ENCODE measurements at regions not wholly inside any gene's neighbourhood (a gene's known extent, or its start where the extent isn't known, plus 50 kb on each side); places are given as distances from the start of the nearest gene placed in this dataset.
"Not testable (repeated sequence)": the region's sequence is repeated elsewhere in the genome, so short reads cannot be mapped to it uniquely, and the experiment has no call there.

DNA sequence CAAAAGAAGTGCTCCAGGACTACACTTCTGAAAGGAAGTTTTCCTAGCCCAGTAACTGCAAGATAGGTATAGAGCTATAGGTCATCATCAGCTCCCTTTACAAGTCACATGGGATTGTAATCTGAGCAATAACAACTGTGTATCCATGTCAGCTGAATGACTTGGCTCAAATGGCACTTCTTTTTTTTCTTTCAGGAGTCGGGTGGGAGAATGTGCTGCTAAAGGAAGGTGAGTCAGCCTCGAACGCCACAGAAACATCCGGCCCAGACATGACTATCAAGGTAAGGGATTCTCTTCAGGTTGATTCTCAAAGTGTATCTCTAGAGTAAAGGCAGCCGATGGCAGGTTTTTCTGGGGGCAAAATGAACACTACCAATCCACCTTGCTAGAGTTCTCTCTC, 192.2 kb downstream of the C9orf152 start:
- Histone ChIP-seq H4K91ac (ENCODE audit: low read length) (no peak overlapping the region), H2BK12ac (ENCODE audit: low read length in 2 of 2) (peak overlapping the region in 1 of 2 experiments; percentile 21), H3K27ac (ENCODE audit: low read length, poor library complexity, severe bottlenecking) (peak overlapping the region; percentile 75), H3K4ac (ENCODE audit: low read depth in 1 of 2, low read length in 2 of 2) (no peak overlapping the region), H3K14ac (ENCODE audit: low read length in 2 of 2) (no peak overlapping the region), H3K4me1 (ENCODE audit: control insufficient read depth, insufficient read depth, low read depth, low read length) (no peaks in the 10 kb centered on the region), H3K27me3 (ENCODE audit: control insufficient read depth in 1 of 2, insufficient read depth in 1 of 2, low read length in 2 of 2) (no peaks in the 10 kb centered on the region), H2BK120ac (ENCODE audit: low read depth, low read length) (peak overlapping the region; percentile 45), H3K79me1 (replicated peaks; ENCODE audit: low read length, poor library complexity, severe bottlenecking) (no peaks in the 10 kb centered on the region), H3K18ac (ENCODE audit: low read depth in 1 of 2, low read length in 2 of 2) (peak overlapping the region in 1 of 2 experiments; percentile 30), H3K23ac (ENCODE audit: low read length in 2 of 2) (no peak overlapping the region), H3K4me3 (ENCODE audit: insufficient read depth in 1 of 2, low read depth in 1 of 2, low read length in 2 of 2) (no peak overlapping the region), H3K36me3 (ENCODE audit: control insufficient read depth in 1 of 2, insufficient read depth in 2 of 2, low read depth in 1 of 2, low read length in 2 of 2) (peaks cover 0 to 5% of the 10 kb centered on the region in 2 experiments), H2AFZ (ENCODE audit: low read depth, low read length) (no peak overlapping the region), H2BK15ac (ENCODE audit: low read depth, poor library complexity, severe bottlenecking) (peak overlapping the region; percentile 21), H3K9ac (ENCODE audit: low read length) (no peak overlapping the region), H2AK5ac (ENCODE audit: low read length, severe bottlenecking) (peak overlapping the region; percentile 40), H4K8ac (ENCODE audit: low read length) (no peak overlapping the region), H2BK5ac (ENCODE audit: low read depth, low read length, poor library complexity, severe bottlenecking) (no peak overlapping the region), H3K9me3 (ENCODE audit: control insufficient read depth, low read length) (no peaks in the 10 kb centered on the region), H3K4me2 (ENCODE audit: low read length, poor library complexity, severe bottlenecking) (no peak overlapping the region)
- peak; percentile 69 for DNase-seq
- 35% methylated on average over 5 of the region's 5 CpGs for WGBS

DNA sequence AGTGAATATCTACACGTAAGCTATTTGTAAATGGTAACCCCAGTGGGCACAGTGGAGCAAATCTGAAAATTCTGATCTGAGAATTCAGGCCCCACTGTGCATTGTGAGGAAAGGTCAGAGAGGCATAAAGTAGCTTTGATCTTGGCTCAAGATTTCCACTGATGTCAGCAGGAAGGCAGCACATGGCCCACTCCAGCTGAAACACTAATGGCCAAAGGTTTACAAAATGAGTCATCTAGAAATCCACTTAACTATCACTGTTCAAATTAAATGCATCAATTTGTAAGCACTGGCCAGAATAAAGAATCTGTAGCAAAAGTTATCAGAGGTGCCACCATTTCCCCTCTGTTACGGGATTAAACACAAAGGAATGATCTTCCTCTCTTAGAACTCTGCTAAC, 191.6 kb downstream of the C9orf152 start:
- H4K91ac ChIP-seq (ENCODE audit: low read length): no peak overlapping the region
- H3K14ac ChIP-seq (ENCODE audit: low read length in 2 of 2): no peak overlapping the region
- H3K79me1 ChIP-seq (replicated peaks; ENCODE audit: low read length, poor library complexity, severe bottlenecking): no peaks in the 10 kb centered on the region
- no peak overlapping the region for H2BK5ac ChIP-seq (ENCODE audit: low read depth, low read length, poor library complexity, severe bottlenecking)
- no peak overlapping the region for H2BK12ac ChIP-seq (ENCODE audit: low read length in 2 of 2)
- no peak overlapping the region for H4K8ac ChIP-seq (ENCODE audit: low read length)
- peaks cover 0 to 5% of the 10 kb centered on the region in 2 experiments for H3K36me3 ChIP-seq (ENCODE audit: control insufficient read depth in 1 of 2, insufficient read depth in 2 of 2, low read depth in 1 of 2, low read length in 2 of 2)
- no peaks in the 10 kb centered on the region for H3K27me3 ChIP-seq (ENCODE audit: control insufficient read depth in 1 of 2, insufficient read depth in 1 of 2, low read length in 2 of 2)
- H2BK15ac ChIP-seq (ENCODE audit: low read depth, poor library complexity, severe bottlenecking): no peak overlapping the region
- peak overlapping the region; percentile 75 for H3K27ac ChIP-seq (ENCODE audit: low read length, poor library complexity, severe bottlenecking)
- H3K23ac ChIP-seq (ENCODE audit: low read length in 2 of 2): no peak overlapping the region
- H3K4me2 ChIP-seq (ENCODE audit: low read length, poor library complexity, severe bottlenecking): no peak overlapping the region
- H2BK120ac ChIP-seq (ENCODE audit: low read depth, low read length): no peak overlapping the region
- H3K18ac ChIP-seq (ENCODE audit: low read depth in 1 of 2, low read length in 2 of 2): no peak overlapping the region
- H2AFZ ChIP-seq (ENCODE audit: low read depth, low read length): no peak overlapping the region
- 97% methylated on average over 1 of the region's 2 CpGs for WGBS
- H3K9me3 ChIP-seq (ENCODE audit: control insufficient read depth, low read length): no peaks in the 10 kb centered on the region
- peak overlapping the region; percentile 40 for H2AK5ac ChIP-seq (ENCODE audit: low read length, severe bottlenecking)
- no peaks in the 10 kb centered on the region for H3K4me1 ChIP-seq (ENCODE audit: control insufficient read depth, insufficient read depth, low read depth, low read length)
- DNase-seq: peak; percentile 80
- H3K4ac ChIP-seq (ENCODE audit: low read depth in 1 of 2, low read length in 2 of 2): no peak overlapping the region
- no peak overlapping the region for H3K9ac ChIP-seq (ENCODE audit: low read length)
- no peak overlapping the region for H3K4me3 ChIP-seq (ENCODE audit: insufficient read depth in 1 of 2, low read depth in 1 of 2, low read length in 2 of 2)

DNA sequence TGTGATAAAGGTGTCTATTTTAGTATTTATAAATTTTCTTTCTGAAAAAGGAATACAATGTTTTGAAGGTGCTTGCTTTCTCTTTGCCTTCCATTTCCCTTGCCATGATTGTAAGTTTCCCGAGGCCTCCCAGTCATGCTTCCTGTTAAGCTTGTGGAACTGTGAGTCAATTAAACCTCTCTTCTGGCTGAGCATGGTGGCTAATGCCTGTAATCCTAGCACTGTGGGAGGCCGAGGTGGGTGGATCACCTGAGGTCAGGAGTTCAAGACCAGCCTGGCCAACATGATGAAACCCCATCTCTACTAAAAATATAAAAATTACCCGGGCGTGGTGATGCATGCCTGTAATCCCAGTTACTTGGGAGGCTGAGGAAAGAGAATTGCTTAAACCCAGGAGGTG, 187.7 kb downstream of the C9orf152 start:
- DNase-seq: peak; percentile 34
- H4K91ac ChIP-seq (ENCODE audit: low read length); H2BK12ac ChIP-seq (ENCODE audit: low read length in 2 of 2); H3K18ac ChIP-seq (ENCODE audit: low read depth in 1 of 2, low read length in 2 of 2); H3K4me2 ChIP-seq (ENCODE audit: low read length, poor library complexity, severe bottlenecking); H3K4me3 ChIP-seq (ENCODE audit: insufficient read depth in 1 of 2, low read depth in 1 of 2, low read length in 2 of 2); H3K14ac ChIP-seq (ENCODE audit: low read length in 2 of 2); H4K8ac ChIP-seq (ENCODE audit: low read length); H2BK15ac ChIP-seq (ENCODE audit: low read depth, poor library complexity, severe bottlenecking); H2BK120ac ChIP-seq (ENCODE audit: low read depth, low read length); H3K4ac ChIP-seq (ENCODE audit: low read depth in 1 of 2, low read length in 2 of 2); H2AK5ac ChIP-seq (ENCODE audit: low read length, severe bottlenecking); H3K9ac ChIP-seq (ENCODE audit: low read length); H3K36me3 ChIP-seq (ENCODE audit: control insufficient read depth in 1 of 2, insufficient read depth in 2 of 2, low read depth in 1 of 2, low read length in 2 of 2); H2AFZ ChIP-seq (ENCODE audit: low read depth, low read length); H3K4me1 ChIP-seq (ENCODE audit: control insufficient read depth, insufficient read depth, low read depth, low read length); H3K79me1 ChIP-seq (replicated peaks; ENCODE audit: low read length, poor library complexity, severe bottlenecking); H3K27me3 ChIP-seq (ENCODE audit: control insufficient read depth in 1 of 2, insufficient read depth in 1 of 2, low read length in 2 of 2); H3K23ac ChIP-seq (ENCODE audit: low read length in 2 of 2); H2BK5ac ChIP-seq (ENCODE audit: low read depth, low read length, poor library complexity, severe bottlenecking); H3K9me3 ChIP-seq (ENCODE audit: control insufficient read depth, low read length); H3K27ac ChIP-seq (ENCODE audit: low read length, poor library complexity, severe bottlenecking): not testable (repeated sequence)
- WGBS: 33% methylated on average over 1 of the region's 4 CpGs

DNA sequence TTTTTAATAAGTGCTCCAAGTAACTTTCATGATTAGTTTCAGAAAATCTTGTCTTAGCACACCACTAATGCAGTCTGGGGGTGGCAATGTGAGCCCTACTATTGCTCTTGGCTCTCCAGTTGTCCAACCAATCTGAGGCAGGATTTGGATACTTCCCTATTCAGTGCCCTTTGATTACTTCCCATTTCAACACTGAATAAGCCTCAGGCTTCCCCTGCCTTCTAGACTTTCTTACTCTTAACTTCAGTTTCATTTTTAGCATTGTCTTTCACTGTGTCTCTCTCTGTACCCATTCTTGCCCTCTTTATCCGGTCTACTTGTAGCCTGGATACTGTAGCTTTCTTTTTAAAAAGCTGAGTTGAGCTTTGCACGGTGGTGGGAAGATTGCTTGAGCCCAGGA, 186.1 kb downstream of the C9orf152 start:
- peaks cover 0 to 2% of the 10 kb centered on the region in 2 experiments for H3K36me3 ChIP-seq (ENCODE audit: control insufficient read depth in 1 of 2, insufficient read depth in 2 of 2, low read depth in 1 of 2, low read length in 2 of 2)
- no peak overlapping the region for H3K27ac ChIP-seq (ENCODE audit: low read length, poor library complexity, severe bottlenecking)
- no peak overlapping the region for H4K8ac ChIP-seq (ENCODE audit: low read length)
- H3K9me3 ChIP-seq (ENCODE audit: control insufficient read depth, low read length): no peaks in the 10 kb centered on the region
- no peak overlapping the region for H4K91ac ChIP-seq (ENCODE audit: low read length)
- H3K79me1 ChIP-seq (replicated peaks; ENCODE audit: low read length, poor library complexity, severe bottlenecking): peaks cover 4% of the 10 kb centered on the region
- H3K4me1 ChIP-seq (ENCODE audit: control insufficient read depth, insufficient read depth, low read depth, low read length): peaks cover 5% of the 10 kb centered on the region
- H3K23ac ChIP-seq (ENCODE audit: low read length in 2 of 2): no peak overlapping the region
- 89% methylated on average over 2 of the region's 2 CpGs for WGBS
- H3K4me2 ChIP-seq (ENCODE audit: low read length, poor library complexity, severe bottlenecking): no peak overlapping the region
- H3K9ac ChIP-seq (ENCODE audit: low read length): no peak overlapping the region
- H2BK120ac ChIP-seq (ENCODE audit: low read depth, low read length): no peak overlapping the region
- H2AFZ ChIP-seq (ENCODE audit: low read depth, low read length): no peak overlapping the region
- no peak overlapping the region for H3K18ac ChIP-seq (ENCODE audit: low read depth in 1 of 2, low read length in 2 of 2)
- H3K27me3 ChIP-seq (ENCODE audit: control insufficient read depth in 1 of 2, insufficient read depth in 1 of 2, low read length in 2 of 2): no peaks in the 10 kb centered on the region
- no peak overlapping the region for H3K4ac ChIP-seq (ENCODE audit: low read depth in 1 of 2, low read length in 2 of 2)
- no peak overlapping the region for H3K4me3 ChIP-seq (ENCODE audit: insufficient read depth in 1 of 2, low read depth in 1 of 2, low read length in 2 of 2)
- no peak overlapping the region for H2BK5ac ChIP-seq (ENCODE audit: low read depth, low read length, poor library complexity, severe bottlenecking)
- DNase-seq: no peak
- no peak overlapping the region for H3K14ac ChIP-seq (ENCODE audit: low read length in 2 of 2)
- H2BK12ac ChIP-seq (ENCODE audit: low read length in 2 of 2): no peak overlapping the region
- no peak overlapping the region for H2BK15ac ChIP-seq (ENCODE audit: low read depth, poor library complexity, severe bottlenecking)
- no peak overlapping the region for H2AK5ac ChIP-seq (ENCODE audit: low read length, severe bottlenecking)
